K562 (cell line): ENCODE measurements at regions not wholly inside any gene's neighbourhood (a gene's known extent, or its start where the extent isn't known, plus 50 kb on each side); places are given as distances from the start of the nearest gene placed in this dataset.

Experiments
- SNRNP70 ChIP-seq: fragments of 200-400 bp; formaldehyde crosslinking; optimal IDR thresholded peaks from 2 replicates; pipeline ENCODE3; 2017; ENCODE audit warnings: low read depth, low read length
- SPI1 ChIP-seq: IDR thresholded peaks from 2 replicates; pipeline ENCODE4 v1.6.1; 2011; ENCODE audit warnings: low read depth, low read length, control low read depth, borderline replicate concordance
- ZNF3 ChIP-seq: fragments of 250-450 bp; sonication (Bioruptor Pico); IDR thresholded peaks from 2 replicates; pipeline ENCODE4 v1.5.0; 2021; ENCODE audit warnings: mild to moderate bottlenecking, moderate library complexity
- ZNF76 ChIP-seq: fragments of 250-450 bp; sonication (Bioruptor Pico); IDR thresholded peaks from 2 replicates; pipeline ENCODE4 v1.4.0; 2020; ENCODE audit warnings: mild to moderate bottlenecking, moderate library complexity, borderline replicate concordance
- TF ChIP-seq, protein P1 (sequence below): fragments of 250-450 bp; sonication (Bioruptor Pico); IDR thresholded peaks from 2 replicates; pipeline ENCODE4 v1.8.0; 2022; ENCODE audit warnings: inconsistent platforms, mild to moderate bottlenecking, moderate library complexity, borderline replicate concordance
- TF ChIP-seq, protein P2 (sequence below), 3 experiments: IDR thresholded peaks in 2 of 3; conservative IDR thresholded peaks in 1 of 3; 2 replicates each; pipeline ENCODE4 v1.5.1; 2011 to 2012; ENCODE audit warnings: low read length in 3 of 3, mild to moderate bottlenecking in 3 of 3, control low read depth in 2 of 3, improper control_type of control experiment in 1 of 3, inconsistent platforms in 1 of 3, low read depth in 1 of 3, mixed read lengths in 1 of 3, moderate library complexity in 1 of 3; ENCODE audit not compliant: insufficient read depth in 2 of 3
- TF ChIP-seq, protein P3 (sequence below): sonication (generic); formaldehyde crosslinking; IDR thresholded peaks from 2 replicates; pipeline ENCODE4 v1.8.0; 2022; ENCODE audit warnings: missing genetic modification reagents, mild to moderate bottlenecking, borderline replicate concordance

DNA sequence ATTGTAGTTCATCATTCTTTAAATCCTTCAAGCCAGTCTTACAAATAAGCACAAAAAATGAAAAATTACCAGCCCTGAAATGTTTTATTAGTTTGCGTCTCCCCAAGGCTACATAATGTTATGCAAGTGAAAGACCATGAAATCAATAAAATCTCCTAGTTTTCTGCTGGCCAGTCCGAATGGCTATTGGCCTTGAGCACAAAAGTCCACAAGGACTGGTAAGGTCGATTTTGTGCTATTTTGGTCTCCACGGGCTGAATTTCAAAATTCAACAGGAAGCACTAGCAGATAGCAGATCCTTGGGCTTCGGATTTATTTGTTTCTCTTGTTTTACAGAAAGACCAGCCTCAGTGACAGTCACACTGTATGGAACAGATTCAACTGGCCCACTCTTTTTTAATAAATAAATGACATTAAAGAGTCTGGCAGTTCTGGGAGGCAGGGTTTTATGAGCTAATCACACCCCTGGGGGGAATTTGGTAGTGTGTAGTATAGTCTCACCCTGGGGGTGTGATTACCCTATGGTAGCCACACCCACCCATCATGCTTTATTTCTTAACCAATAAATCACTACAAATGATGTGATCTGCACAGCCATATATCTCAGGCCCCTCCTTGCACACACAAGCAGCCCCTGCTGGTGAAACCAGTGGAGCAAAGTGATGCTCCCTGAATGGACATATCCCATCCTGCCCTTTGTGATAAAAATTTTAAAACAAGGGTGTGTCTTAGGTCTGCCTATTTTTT is 51.1 kb upstream of the TMEM33 start:
- TF ChIP-seq ZNF3 (no peak), SNRNP70 (no peak), ZNF76 (CRISPR knock-in tag) (no peak), SPI1 (no peak)
- TF ChIP-seq, protein P1, sequence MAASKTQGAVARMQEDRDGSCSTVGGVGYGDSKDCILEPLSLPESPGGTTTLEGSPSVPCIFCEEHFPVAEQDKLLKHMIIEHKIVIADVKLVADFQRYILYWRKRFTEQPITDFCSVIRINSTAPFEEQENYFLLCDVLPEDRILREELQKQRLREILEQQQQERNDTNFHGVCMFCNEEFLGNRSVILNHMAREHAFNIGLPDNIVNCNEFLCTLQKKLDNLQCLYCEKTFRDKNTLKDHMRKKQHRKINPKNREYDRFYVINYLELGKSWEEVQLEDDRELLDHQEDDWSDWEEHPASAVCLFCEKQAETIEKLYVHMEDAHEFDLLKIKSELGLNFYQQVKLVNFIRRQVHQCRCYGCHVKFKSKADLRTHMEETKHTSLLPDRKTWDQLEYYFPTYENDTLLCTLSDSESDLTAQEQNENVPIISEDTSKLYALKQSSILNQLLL (CRISPR knock-in tag) = no peak
- TF ChIP-seq, protein P2, sequence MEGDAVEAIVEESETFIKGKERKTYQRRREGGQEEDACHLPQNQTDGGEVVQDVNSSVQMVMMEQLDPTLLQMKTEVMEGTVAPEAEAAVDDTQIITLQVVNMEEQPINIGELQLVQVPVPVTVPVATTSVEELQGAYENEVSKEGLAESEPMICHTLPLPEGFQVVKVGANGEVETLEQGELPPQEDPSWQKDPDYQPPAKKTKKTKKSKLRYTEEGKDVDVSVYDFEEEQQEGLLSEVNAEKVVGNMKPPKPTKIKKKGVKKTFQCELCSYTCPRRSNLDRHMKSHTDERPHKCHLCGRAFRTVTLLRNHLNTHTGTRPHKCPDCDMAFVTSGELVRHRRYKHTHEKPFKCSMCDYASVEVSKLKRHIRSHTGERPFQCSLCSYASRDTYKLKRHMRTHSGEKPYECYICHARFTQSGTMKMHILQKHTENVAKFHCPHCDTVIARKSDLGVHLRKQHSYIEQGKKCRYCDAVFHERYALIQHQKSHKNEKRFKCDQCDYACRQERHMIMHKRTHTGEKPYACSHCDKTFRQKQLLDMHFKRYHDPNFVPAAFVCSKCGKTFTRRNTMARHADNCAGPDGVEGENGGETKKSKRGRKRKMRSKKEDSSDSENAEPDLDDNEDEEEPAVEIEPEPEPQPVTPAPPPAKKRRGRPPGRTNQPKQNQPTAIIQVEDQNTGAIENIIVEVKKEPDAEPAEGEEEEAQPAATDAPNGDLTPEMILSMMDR (IDR thresholded peaks at IDR 0.05 in 2 of 3, conservative IDR thresholded peaks at IDR 0.05 in 1 of 3; ENCODE audit: insufficient read depth in 2 of 3, low read depth in 1 of 3, low read length in 3 of 3) = no peak
- TF ChIP-seq, protein P3, sequence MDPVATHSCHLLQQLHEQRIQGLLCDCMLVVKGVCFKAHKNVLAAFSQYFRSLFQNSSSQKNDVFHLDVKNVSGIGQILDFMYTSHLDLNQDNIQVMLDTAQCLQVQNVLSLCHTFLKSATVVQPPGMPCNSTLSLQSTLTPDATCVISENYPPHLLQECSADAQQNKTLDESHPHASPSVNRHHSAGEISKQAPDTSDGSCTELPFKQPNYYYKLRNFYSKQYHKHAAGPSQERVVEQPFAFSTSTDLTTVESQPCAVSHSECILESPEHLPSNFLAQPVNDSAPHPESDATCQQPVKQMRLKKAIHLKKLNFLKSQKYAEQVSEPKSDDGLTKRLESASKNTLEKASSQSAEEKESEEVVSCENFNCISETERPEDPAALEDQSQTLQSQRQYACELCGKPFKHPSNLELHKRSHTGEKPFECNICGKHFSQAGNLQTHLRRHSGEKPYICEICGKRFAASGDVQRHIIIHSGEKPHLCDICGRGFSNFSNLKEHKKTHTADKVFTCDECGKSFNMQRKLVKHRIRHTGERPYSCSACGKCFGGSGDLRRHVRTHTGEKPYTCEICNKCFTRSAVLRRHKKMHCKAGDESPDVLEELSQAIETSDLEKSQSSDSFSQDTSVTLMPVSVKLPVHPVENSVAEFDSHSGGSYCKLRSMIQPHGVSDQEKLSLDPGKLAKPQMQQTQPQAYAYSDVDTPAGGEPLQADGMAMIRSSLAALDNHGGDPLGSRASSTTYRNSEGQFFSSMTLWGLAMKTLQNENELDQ = no peak
